Karpas-422 (cell line): ENCODE measurements at regions not wholly inside any gene's neighbourhood (a gene's known extent, or its start where the extent isn't known, plus 50 kb on each side); places are given as distances from the start of the nearest gene placed in this dataset.

ENCODE experiments used
- DNase-seq: peaks from one replicate; pipeline ENCODE4 v3.0.0-alpha.2; 2015
- H2AFZ ChIP-seq: fragments of 200-600 bp; sonication (generic); 2 replicates; pipeline ENCODE4 v1.6.1; 2014; ENCODE audit warnings: antibody characterized with exemption, low read length, mixed read lengths
- H3K27ac ChIP-seq: fragments of 200-600 bp; sonication (generic); 2 replicates; pipeline ENCODE4 v1.5.1; 2014; ENCODE audit warnings: mild to moderate bottlenecking, low read length, moderate library complexity
- H3K27me3 ChIP-seq: fragments of 200-600 bp; sonication (generic); 2 replicates; pipeline ENCODE4 v1.6.1; 2014; ENCODE audit warnings: low read length, mixed read lengths
- H3K36me3 ChIP-seq: fragments of 200-600 bp; sonication (generic); 2 replicates; pipeline ENCODE4 v1.6.1; 2014; ENCODE audit warnings: low read length, mixed read lengths; ENCODE audit not compliant: insufficient read depth
- H3K4me1 ChIP-seq: fragments of 200-600 bp; sonication (generic); 2 replicates; pipeline ENCODE4 v1.6.1; 2014; ENCODE audit warnings: mild to moderate bottlenecking, low read length, mixed read lengths
- H3K4me2 ChIP-seq: fragments of 200-600 bp; sonication (generic); 2 replicates; pipeline ENCODE4 v1.6.1; 2014; ENCODE audit warnings: low read length, low read depth, mild to moderate bottlenecking; ENCODE audit not compliant: poor library complexity, severe bottlenecking
- H3K4me3 ChIP-seq: fragments of 200-600 bp; sonication (generic); 2 replicates; pipeline ENCODE4 v1.5.1; 2014; ENCODE audit warnings: mild to moderate bottlenecking, antibody characterized with exemption, low read length, mixed read lengths
- H3K79me2 ChIP-seq: fragments of 200-600 bp; sonication (generic); 2 replicates; pipeline ENCODE4 v1.6.1; 2014; ENCODE audit warnings: mild to moderate bottlenecking, low read length, mixed read lengths
- H3K9ac ChIP-seq: fragments of 200-600 bp; sonication (generic); 2 replicates; pipeline ENCODE4 v1.6.0; 2014; ENCODE audit warnings: low read length
- H3K9me2 ChIP-seq: fragments of 200-600 bp; sonication (generic), shearing (Covaris generic); replicated peaks from 2 replicates; pipeline ENCODE4 v1.6.0; 2014; ENCODE audit warnings: mild to moderate bottlenecking, low read length, moderate library complexity; ENCODE audit not compliant: insufficient read depth
- H3K9me3 ChIP-seq: fragments of 300-700, 200-600 bp; sonication (generic); 2 replicates; pipeline ENCODE4 v1.6.1; 2014; ENCODE audit warnings: low read length, mixed read lengths
- H4K20me1 ChIP-seq: fragments of 200-600 bp; sonication (generic); 2 replicates; pipeline ENCODE4 v1.6.1; 2014; ENCODE audit warnings: mild to moderate bottlenecking, antibody characterized with exemption, low read length, low read depth; ENCODE audit not compliant: insufficient read depth

DNA sequence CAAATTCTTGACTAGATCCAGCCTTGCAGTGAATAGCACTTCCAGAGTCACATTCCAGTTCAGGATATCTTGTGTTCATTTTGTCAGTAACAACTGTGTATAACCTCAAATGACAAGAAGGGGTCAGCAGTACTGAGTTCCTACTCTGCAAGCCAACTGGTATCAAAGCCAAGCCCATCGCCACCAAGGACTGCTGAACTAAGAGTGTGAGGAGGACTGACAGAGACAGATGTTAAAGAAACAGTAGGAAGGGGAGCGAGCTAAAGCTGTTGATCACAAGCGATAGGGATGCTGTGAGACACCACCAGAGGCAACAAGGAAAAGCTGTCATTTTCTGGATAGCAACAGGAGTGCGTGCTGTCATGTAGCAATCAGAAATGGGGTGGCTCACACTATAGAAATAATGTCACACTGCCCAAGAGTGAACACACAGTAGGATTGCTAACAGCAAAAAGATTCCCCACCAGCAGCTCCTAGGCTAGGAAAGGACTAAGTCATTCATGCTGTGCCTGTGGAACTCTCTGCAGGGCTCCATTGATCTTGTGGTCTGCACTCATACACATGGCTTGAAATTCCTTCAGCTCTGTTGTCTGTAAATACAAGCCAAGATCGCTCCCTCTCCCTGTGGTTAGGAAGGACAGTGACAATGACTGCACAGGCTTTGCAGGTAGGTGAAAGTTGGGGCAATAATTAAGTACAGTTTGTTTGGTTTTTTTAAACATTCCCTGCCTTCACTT is 658.6 kb downstream of the NR2F1-AS1 start:
- no peak overlapping the region for H3K27ac ChIP-seq

DNA sequence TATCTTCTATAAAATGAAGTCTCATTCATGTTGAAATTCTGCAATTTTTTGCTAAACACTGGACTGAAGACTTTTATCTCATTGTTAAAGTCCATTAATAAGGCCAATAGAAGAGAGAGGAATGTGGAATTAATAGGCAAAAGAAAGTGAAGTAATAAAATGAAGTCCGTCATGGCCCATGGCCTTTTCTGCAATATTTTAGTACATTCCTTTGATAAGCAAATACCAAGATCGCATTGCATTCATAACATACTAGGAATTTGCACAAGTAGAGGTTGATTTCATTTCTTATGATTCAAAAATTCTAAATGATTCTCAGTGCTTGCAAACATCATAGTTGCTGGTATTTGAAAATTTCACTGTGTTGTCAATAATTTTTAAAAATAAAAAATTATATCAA is 664.0 kb downstream of the NR2F1-AS1 start:
- 0 out of 2 replicates have a peak, but pooled peaks cover 6% of the 10 kb centered on the region for H3K9me3 ChIP-seq
- no peak overlapping the region for H3K27ac ChIP-seq
- H3K79me2 ChIP-seq = no peaks in the 10 kb centered on the region
- no peaks in the 10 kb centered on the region for H3K27me3 ChIP-seq
- no peaks in the 10 kb centered on the region for H3K36me3 ChIP-seq
- H2AFZ ChIP-seq = no peak overlapping the region
- no peaks in the 10 kb centered on the region for H3K4me1 ChIP-seq
- no peak overlapping the region for H3K4me2 ChIP-seq
- no peaks in the 10 kb centered on the region for H3K9me2 ChIP-seq
- no peak overlapping the region for H3K4me3 ChIP-seq
- no peaks in the 10 kb centered on the region for H4K20me1 ChIP-seq
- no peak for DNase-seq
- no peak overlapping the region for H3K9ac ChIP-seq

More for the DNA sequence above, 658.6 kb downstream of the NR2F1-AS1 start:
- no peak overlapping the region for H2AFZ ChIP-seq
- H3K4me2 ChIP-seq = no peak overlapping the region
- H3K36me3 ChIP-seq = no peaks in the 10 kb centered on the region
- no peaks in the 10 kb centered on the region for H3K4me1 ChIP-seq
- H3K79me2 ChIP-seq = no peaks in the 10 kb centered on the region
- no peaks in the 10 kb centered on the region for H4K20me1 ChIP-seq
- no peak overlapping the region for H3K4me3 ChIP-seq
- DNase-seq = no peak
- no peaks in the 10 kb centered on the region for H3K9me2 ChIP-seq
- H3K9me3 ChIP-seq = no peaks in the 10 kb centered on the region
- H3K9ac ChIP-seq = no peak overlapping the region
- H3K27me3 ChIP-seq = no peaks in the 10 kb centered on the region

DNA sequence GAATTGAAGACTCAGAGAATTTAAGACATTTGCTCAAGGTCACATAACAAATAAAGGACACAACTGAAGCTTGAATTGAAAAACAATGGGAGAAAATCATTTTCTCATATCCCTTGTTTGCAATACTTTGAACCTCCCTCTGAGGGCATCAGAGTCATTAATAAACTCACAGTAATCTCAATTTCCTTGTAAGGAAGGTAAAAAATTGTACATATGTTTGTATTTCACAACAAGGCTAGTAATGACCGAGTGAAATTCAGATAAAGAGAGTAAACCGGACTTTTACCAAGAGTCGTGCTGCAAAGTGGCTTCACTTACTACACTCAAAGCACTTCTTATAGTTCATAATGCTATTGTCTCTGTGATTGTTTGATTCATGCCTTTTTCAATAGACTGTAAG is 665.0 kb downstream of the NR2F1-AS1 start:
- Histone ChIP-seq H2AFZ (no peak overlapping the region), H3K9ac (no peak overlapping the region), H3K27ac (no peak overlapping the region), H4K20me1 (no peaks in the 10 kb centered on the region), H3K27me3 (no peaks in the 10 kb centered on the region), H3K79me2 (no peaks in the 10 kb centered on the region), H3K4me1 (no peaks in the 10 kb centered on the region), H3K4me2 (no peak overlapping the region), H3K4me3 (no peak overlapping the region), H3K9me3 (0 out of 2 replicates have a peak, but pooled peaks cover 6% of the 10 kb centered on the region), H3K9me2 (0 out of 2 replicates have a peak, but pooled peaks cover 3% of the 10 kb centered on the region), H3K36me3 (no peaks in the 10 kb centered on the region)
- no peak for DNase-seq

DNA sequence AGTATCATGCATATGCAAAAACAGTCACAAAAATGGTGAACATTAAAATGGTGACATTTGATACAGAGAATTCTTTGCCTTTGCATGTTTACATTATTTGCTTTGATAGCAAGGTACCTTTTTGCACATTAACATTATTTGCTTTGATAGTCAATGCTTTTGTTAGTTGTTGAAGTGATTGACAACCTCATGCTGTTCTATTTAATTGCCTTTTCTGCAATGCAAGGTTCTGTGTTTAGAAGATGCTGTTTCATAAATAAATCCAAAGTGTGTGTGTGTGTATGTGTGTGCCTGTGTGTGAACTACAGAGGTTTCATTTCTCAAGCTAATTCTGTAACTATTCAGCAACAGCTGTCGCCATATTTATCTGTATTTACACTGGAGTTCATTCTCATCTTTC is 668.7 kb downstream of the NR2F1-AS1 start:
- H3K9me2 ChIP-seq = 0 out of 2 replicates have a peak, but pooled peaks cover 3% of the 10 kb centered on the region
- H3K9ac ChIP-seq = no peak overlapping the region
- no peak overlapping the region for H3K27ac ChIP-seq
- H3K4me2 ChIP-seq = no peak overlapping the region
- H3K4me1 ChIP-seq = no peaks in the 10 kb centered on the region
- H3K36me3 ChIP-seq = no peaks in the 10 kb centered on the region
- H3K79me2 ChIP-seq = no peaks in the 10 kb centered on the region
- DNase-seq = no peak
- 0 out of 2 replicates have a peak, but pooled peaks cover 6% of the 10 kb centered on the region for H3K9me3 ChIP-seq
- H4K20me1 ChIP-seq = no peaks in the 10 kb centered on the region
- H3K27me3 ChIP-seq = no peaks in the 10 kb centered on the region
- no peak overlapping the region for H2AFZ ChIP-seq
- H3K4me3 ChIP-seq = no peak overlapping the region

DNA sequence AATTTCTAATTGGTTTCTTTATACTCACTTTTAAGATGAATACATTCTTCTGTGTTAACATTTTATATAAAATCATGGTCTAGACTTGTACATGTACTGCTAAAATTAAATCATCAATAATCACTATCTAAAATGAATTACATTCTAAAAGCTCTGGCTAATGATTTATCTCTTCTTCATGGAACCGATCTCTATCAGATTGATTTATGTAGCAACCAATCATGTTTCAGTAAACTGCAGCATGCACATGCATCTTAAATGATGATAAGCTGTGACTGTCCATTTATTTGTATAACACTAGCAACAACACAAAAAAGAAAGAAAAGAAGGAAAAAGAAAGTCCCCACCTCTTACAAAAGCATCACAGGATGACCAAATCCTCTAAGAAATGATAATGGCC is 669.2 kb downstream of the NR2F1-AS1 start:
- Histone ChIP-seq H3K4me2 (no peak overlapping the region), H3K27ac (no peak overlapping the region), H3K36me3 (no peaks in the 10 kb centered on the region), H3K9me3 (0 out of 2 replicates have a peak, but pooled peaks cover 6% of the 10 kb centered on the region), H3K9ac (no peak overlapping the region), H3K79me2 (no peaks in the 10 kb centered on the region), H3K4me1 (no peaks in the 10 kb centered on the region), H2AFZ (no peak overlapping the region), H3K4me3 (no peak overlapping the region), H4K20me1 (no peaks in the 10 kb centered on the region), H3K9me2 (0 out of 2 replicates have a peak, but pooled peaks cover 3% of the 10 kb centered on the region), H3K27me3 (no peaks in the 10 kb centered on the region)
- DNase-seq = no peak

DNA sequence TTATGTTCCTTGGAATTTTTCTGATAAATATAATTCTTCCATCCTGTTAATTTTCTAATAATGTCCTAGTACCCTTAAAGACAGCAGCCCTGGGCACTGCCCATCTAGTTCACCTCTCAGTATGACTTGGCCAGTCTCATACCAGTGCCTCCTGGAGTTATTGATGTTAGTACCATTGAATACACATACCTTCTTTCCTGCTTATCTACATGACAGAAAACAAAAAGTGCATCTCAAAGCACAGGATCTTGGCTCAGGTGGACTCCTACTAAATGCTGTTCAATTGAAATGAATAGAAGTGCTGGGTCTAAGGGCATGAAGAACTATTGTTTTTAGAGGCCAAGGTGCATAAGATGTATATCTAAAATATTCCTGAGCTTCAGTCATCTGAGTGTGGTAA is 669.7 kb downstream of the NR2F1-AS1 start:
- H3K9me3 ChIP-seq = 0 out of 2 replicates have a peak, but pooled peaks cover 6% of the 10 kb centered on the region
- no peaks in the 10 kb centered on the region for H3K36me3 ChIP-seq
- H4K20me1 ChIP-seq = no peaks in the 10 kb centered on the region
- no peak overlapping the region for H3K9ac ChIP-seq
- H2AFZ ChIP-seq = no peak overlapping the region
- no peak overlapping the region for H3K4me3 ChIP-seq
- no peaks in the 10 kb centered on the region for H3K79me2 ChIP-seq
- H3K27me3 ChIP-seq = no peaks in the 10 kb centered on the region
- H3K27ac ChIP-seq = no peak overlapping the region
- H3K4me2 ChIP-seq = no peak overlapping the region
- no peaks in the 10 kb centered on the region for H3K4me1 ChIP-seq
- 0 out of 2 replicates have a peak, but pooled peaks cover 3% of the 10 kb centered on the region for H3K9me2 ChIP-seq
- no peak for DNase-seq

DNA sequence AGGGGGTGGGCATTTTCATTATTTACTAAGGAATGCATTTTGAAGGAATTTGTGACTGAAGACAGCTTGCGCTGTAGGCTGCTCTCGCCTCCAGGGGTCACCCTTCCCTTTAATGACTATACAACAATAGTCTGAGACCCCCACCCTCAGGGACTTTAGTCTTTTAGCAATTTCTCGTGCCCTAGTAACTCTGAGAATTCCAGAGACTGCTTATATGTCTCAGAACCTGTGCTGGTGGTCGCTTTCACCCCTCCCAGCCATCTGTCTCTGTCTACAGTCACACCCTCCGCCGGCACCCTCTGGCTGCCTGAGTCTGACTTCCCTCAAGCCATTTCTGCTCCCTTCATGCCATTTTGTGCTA is 671.4 kb downstream of the NR2F1-AS1 start:
- no peaks in the 10 kb centered on the region for H4K20me1 ChIP-seq
- no peak for DNase-seq
- H3K4me2 ChIP-seq = no peak overlapping the region
- H3K9me3 ChIP-seq = 0 out of 2 replicates have a peak, but pooled peaks cover 6% of the 10 kb centered on the region
- H3K4me1 ChIP-seq = no peaks in the 10 kb centered on the region
- H3K9ac ChIP-seq = no peak overlapping the region
- H3K9me2 ChIP-seq = 0 out of 2 replicates have a peak, but pooled peaks cover 3% of the 10 kb centered on the region
- no peaks in the 10 kb centered on the region for H3K79me2 ChIP-seq
- H3K27ac ChIP-seq = no peak overlapping the region
- no peak overlapping the region for H3K4me3 ChIP-seq
- no peak overlapping the region for H2AFZ ChIP-seq
- no peaks in the 10 kb centered on the region for H3K27me3 ChIP-seq
- H3K36me3 ChIP-seq = no peaks in the 10 kb centered on the region

DNA sequence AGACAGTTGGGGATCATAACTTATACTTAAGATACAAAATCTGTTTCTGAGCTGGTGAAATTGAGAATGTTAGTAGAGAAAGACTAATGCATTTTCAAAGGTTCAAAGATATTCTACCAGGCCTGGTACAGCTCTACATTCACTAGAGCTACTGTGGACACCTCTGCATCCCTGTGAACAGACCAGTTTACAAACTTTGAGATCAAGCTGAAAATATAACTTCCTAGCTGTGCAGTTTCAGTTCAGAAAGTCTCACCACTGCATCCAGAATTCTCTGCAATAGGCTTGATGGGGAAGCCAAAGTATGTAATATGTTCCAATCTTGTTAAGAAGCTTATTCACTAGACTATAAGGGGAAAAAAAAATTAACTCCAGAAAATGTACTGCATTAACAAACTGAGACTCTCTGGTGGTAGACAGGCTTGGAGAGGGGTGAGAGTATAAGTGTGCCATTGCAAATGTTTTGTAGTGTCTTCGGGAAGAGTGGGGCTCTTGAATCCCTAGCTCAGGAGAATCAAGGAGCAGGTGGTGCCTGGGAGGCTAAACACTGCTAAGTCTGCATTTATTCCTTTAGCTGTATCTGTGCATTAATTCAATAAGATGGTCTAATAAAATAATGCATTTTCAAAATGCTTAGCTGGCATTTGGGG is 671.9 kb downstream of the NR2F1-AS1 start:
- Histone ChIP-seq H3K9me3 (0 out of 2 replicates have a peak, but pooled peaks cover 5% of the 10 kb centered on the region), H3K79me2 (no peaks in the 10 kb centered on the region), H3K4me1 (no peaks in the 10 kb centered on the region), H2AFZ (no peak overlapping the region), H3K27me3 (no peaks in the 10 kb centered on the region), H3K9ac (no peak overlapping the region), H3K4me3 (no peak overlapping the region), H3K36me3 (no peaks in the 10 kb centered on the region), H3K27ac (no peak overlapping the region), H3K4me2 (no peak overlapping the region), H3K9me2 (0 out of 2 replicates have a peak, but pooled peaks cover 3% of the 10 kb centered on the region), H4K20me1 (no peaks in the 10 kb centered on the region)
- no peak for DNase-seq
